ENCODE measurements at regions not wholly inside any gene's neighbourhood (a gene's known extent, or its start where the extent isn't known, plus 50 kb on each side); places are given as distances from the start of the nearest gene placed in this dataset.

DNA sequence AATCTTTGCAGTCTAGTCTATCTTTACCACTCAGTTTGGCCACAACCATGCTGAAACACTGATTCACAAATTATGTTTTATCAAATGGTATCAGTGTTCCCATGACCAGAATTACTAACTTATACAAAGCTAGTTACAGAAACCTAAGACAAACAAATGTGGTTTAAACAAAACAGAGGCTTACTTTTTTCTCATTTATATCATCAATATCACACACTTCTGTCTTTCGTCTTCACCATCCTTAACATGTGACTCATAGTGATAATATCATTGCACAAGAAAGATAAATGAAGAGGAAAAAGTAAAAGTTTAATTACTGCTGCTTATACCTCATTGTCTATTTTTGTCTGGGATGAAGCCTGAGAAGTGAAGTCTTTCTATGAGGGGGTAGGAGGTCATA is 406.6 kb downstream of the PCDH10 start (continued):
- TF ChIP-seq, protein P1, sequence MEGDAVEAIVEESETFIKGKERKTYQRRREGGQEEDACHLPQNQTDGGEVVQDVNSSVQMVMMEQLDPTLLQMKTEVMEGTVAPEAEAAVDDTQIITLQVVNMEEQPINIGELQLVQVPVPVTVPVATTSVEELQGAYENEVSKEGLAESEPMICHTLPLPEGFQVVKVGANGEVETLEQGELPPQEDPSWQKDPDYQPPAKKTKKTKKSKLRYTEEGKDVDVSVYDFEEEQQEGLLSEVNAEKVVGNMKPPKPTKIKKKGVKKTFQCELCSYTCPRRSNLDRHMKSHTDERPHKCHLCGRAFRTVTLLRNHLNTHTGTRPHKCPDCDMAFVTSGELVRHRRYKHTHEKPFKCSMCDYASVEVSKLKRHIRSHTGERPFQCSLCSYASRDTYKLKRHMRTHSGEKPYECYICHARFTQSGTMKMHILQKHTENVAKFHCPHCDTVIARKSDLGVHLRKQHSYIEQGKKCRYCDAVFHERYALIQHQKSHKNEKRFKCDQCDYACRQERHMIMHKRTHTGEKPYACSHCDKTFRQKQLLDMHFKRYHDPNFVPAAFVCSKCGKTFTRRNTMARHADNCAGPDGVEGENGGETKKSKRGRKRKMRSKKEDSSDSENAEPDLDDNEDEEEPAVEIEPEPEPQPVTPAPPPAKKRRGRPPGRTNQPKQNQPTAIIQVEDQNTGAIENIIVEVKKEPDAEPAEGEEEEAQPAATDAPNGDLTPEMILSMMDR (IDR thresholded peaks at IDR 0.05) = no peak
- no peak for TF ChIP-seq SMC3 (IDR thresholded peaks at IDR 0.05; ENCODE audit: low read depth, low read length)
- TF ChIP-seq, protein P2, sequence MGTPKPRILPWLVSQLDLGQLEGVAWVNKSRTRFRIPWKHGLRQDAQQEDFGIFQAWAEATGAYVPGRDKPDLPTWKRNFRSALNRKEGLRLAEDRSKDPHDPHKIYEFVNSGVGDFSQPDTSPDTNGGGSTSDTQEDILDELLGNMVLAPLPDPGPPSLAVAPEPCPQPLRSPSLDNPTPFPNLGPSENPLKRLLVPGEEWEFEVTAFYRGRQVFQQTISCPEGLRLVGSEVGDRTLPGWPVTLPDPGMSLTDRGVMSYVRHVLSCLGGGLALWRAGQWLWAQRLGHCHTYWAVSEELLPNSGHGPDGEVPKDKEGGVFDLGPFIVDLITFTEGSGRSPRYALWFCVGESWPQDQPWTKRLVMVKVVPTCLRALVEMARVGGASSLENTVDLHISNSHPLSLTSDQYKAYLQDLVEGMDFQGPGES (IDR thresholded peaks at IDR 0.05; ENCODE audit: low read depth, low read length) = no peak

DNA sequence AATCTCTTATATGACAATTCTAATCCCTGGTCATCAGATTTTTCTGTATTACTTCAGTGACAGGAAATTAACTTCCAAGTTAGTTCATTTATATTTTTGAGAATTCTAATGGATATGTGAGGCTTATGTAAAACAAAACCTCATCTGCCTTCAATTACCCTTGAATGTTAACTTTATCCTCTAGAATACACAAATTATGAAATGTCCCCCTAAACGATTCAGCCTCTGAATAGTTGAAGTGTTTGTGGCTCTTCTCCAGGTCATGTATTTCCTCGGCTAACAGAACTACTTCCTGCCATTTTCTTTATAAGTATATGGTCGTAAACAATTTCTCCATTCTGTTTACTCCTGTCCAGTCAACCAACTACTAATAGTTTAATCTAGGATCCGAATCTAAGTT is 401.3 kb downstream of the PCDH10 start:
- H3K9me3 ChIP-seq = no peaks in the 10 kb centered on the region
- POLR2A ChIA-PET = no interaction called here
- CTCF ChIA-PET = no interaction called here
- H3F3A ChIP-seq (replicated peaks; ENCODE audit: insufficient read depth) = no peaks in the 10 kb centered on the region
- H3K9ac ChIP-seq = no peak overlapping the region
- H4K20me1 ChIP-seq (ENCODE audit: insufficient read depth) = no peaks in the 10 kb centered on the region
- no peak overlapping the region for H2AFZ ChIP-seq (ENCODE audit: low read depth)
- no peak overlapping the region for H3K4me3 ChIP-seq (ENCODE audit: low read depth in 2 of 2, low read length in 1 of 2)
- H3K79me2 ChIP-seq (ENCODE audit: insufficient read depth) = no peaks in the 10 kb centered on the region
- H3K9me2 ChIP-seq = no peaks in the 10 kb centered on the region
- H3K4me1 ChIP-seq (ENCODE audit: control insufficient read depth in 1 of 2, insufficient read depth in 2 of 2, low read depth in 1 of 2, low read length in 1 of 2) = no peaks in the 10 kb centered on the region
- H3K36me3 ChIP-seq (replicated peaks in 1 of 2; ENCODE audit: control insufficient read depth in 1 of 2, insufficient read depth in 2 of 2, low read length in 1 of 2) = no peaks in the 10 kb centered on the region
- H3K27me3 ChIP-seq (ENCODE audit: insufficient read depth) = no peaks in the 10 kb centered on the region
- WGBS (ENCODE audit: low lambda C conversion rate) = 3% methylated on average over 4 of the region's 4 CpGs
- H3K4me2 ChIP-seq = no peak overlapping the region
- DNase-seq = no peak
- no peak overlapping the region; a peak in 1 of 4 replicates for H3K27ac ChIP-seq (ENCODE audit: low read depth in 2 of 2, low read length in 1 of 2)
- TF ChIP-seq POLR2AphosphoS5 (IDR thresholded peaks at IDR 0.05; ENCODE audit: low read depth, low read length) (no peak), TCF12 (IDR thresholded peaks at IDR 0.05) (no peak), NFIC (IDR thresholded peaks at IDR 0.05; ENCODE audit: borderline replicate concordance) (no peak), TEAD4 (IDR thresholded peaks at IDR 0.05; ENCODE audit: borderline replicate concordance, insufficient read depth) (no peak), JUND (IDR thresholded peaks at IDR 0.05) (no peak), EZH2phosphoT487 (IDR thresholded peaks at IDR 0.05; ENCODE audit: borderline replicate concordance, low read depth) (no peak), ELF1 (IDR thresholded peaks at IDR 0.05) (no peak)
- TF ChIP-seq, protein P3, sequence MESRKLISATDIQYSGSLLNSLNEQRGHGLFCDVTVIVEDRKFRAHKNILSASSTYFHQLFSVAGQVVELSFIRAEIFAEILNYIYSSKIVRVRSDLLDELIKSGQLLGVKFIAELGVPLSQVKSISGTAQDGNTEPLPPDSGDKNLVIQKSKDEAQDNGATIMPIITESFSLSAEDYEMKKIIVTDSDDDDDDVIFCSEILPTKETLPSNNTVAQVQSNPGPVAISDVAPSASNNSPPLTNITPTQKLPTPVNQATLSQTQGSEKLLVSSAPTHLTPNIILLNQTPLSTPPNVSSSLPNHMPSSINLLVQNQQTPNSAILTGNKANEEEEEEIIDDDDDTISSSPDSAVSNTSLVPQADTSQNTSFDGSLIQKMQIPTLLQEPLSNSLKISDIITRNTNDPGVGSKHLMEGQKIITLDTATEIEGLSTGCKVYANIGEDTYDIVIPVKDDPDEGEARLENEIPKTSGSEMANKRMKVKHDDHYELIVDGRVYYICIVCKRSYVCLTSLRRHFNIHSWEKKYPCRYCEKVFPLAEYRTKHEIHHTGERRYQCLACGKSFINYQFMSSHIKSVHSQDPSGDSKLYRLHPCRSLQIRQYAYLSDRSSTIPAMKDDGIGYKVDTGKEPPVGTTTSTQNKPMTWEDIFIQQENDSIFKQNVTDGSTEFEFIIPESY (IDR thresholded peaks at IDR 0.05; ENCODE audit: borderline replicate concordance, low read depth) = no peak
- TF ChIP-seq, protein P1 (IDR thresholded peaks at IDR 0.05) = no peak
